ENCODE measurements at regions not wholly inside any gene's neighbourhood (a gene's known extent, or its start where the extent isn't known, plus 50 kb on each side); places are given as distances from the start of the nearest gene placed in this dataset.

DNA sequence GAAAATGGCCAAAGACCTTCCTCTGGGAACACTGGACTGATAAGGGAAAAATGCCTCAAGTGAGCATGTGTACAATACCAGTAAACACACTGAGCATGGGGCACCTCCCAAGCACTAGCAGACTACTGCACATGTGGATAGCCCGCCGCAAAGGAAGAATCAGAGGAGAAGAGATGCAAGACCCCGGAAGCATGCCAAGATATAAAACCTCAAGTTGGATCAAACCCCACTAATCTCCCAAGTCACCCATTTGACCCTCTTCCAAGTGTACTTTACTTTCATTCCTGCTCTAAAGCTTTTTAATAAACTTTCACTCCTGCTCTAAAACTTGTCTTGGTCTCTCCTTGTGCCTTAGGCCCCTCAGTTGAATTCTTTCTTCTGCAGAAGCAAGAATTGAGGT, 121.1 kb upstream of the PLAAT1 start:
- H3K4me1 ChIP-seq (ENCODE audit: control insufficient read depth, insufficient read depth, low read length) = no peaks in the 10 kb centered on the region
- intact Hi-C loops (cut with DNase I) = no loop called here
- DNase-seq = no peak
- ATAC-seq = no peak
- H3K4me3 ChIP-seq (ENCODE audit: low read length) = no peak overlapping the region
- no peaks in the 10 kb centered on the region for H3K27me3 ChIP-seq (ENCODE audit: control insufficient read depth, insufficient read depth)
- H3K27ac ChIP-seq (ENCODE audit: low read length) = no peak overlapping the region
- 75% methylated on average over 3 of the region's 3 CpGs for WGBS
- H3K9me3 ChIP-seq (ENCODE audit: control insufficient read depth, low read length) = no peaks in the 10 kb centered on the region

DNA sequence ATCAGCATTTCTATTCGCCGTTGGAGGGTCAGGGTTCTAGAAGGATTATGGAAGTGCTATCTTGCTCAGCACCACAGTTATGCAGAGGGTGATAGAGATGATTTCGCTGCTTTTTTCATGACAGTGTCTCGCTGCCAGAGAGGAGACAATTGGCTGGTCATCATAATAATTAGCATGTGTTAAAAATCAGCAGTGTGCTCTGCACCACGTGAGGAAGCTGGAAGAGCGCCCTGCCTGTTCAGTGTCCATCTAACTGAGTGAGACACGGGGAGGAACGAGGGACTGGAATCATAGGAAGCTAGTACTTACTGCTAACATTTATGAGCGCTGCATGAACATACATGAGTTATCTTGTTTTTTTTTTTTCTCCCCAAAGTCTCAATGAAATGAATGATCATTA, 116.2 kb upstream of the PLAAT1 start:
- H3K9me3 ChIP-seq (ENCODE audit: control insufficient read depth, low read length) = no peaks in the 10 kb centered on the region
- no peak overlapping the region for H3K4me3 ChIP-seq (ENCODE audit: low read length)
- ATAC-seq = peak in 1 of 2 donors; percentile 60
- H3K27ac ChIP-seq (ENCODE audit: low read length) = no peak overlapping the region
- H3K27me3 ChIP-seq (ENCODE audit: control insufficient read depth, insufficient read depth) = no peaks in the 10 kb centered on the region
- DNase-seq = peak in 1 of 3 donors; percentile 67
- intact Hi-C loops (cut with DNase I) = no loop called here
- no peaks in the 10 kb centered on the region for H3K4me1 ChIP-seq (ENCODE audit: control insufficient read depth, insufficient read depth, low read length)
- 40% methylated on average over 9 of the region's 9 CpGs for WGBS

- H3K4me3 ChIP-seq (ENCODE audit: low read length) = no peak overlapping the region
- ATAC-seq (no peak), DNase-seq (no peak)
- H3K27me3 ChIP-seq (ENCODE audit: control insufficient read depth, insufficient read depth) = no peaks in the 10 kb centered on the region
- no peaks in the 10 kb centered on the region for H3K9me3 ChIP-seq (ENCODE audit: control insufficient read depth, low read length)
- intact Hi-C loops (cut with DNase I) = no loop called here
- WGBS = 80% methylated on average over 4 of the region's 4 CpGs
- H3K27ac ChIP-seq (ENCODE audit: low read length) = no peak overlapping the region
- no peaks in the 10 kb centered on the region for H3K4me1 ChIP-seq (ENCODE audit: control insufficient read depth, insufficient read depth, low read length)
Measured at GRCh38 chr3:193129607-193130006, 111.4 kb upstream of the PLAAT1 start.

DNA sequence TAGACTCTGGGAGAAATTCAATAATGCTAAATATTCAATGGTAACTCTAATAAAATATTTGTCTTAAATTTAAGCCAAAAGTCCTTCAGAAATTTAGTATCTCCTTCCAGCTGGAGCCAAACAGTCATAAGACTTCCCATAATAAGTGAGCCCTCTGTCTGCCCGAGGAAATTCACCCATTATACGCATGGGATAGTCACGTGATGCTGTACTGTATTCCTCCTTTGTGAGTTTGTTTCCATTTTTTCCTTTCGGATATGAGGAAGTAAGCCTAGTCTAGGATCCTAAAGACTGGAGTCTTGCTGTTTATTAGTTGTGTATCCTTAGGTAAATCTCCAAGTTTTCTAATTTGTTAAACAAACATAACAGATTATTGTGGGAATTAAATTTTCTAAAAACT, 110.4 kb upstream of the PLAAT1 start:
- Histone ChIP-seq H3K27me3 (ENCODE audit: control insufficient read depth, insufficient read depth) (no peaks in the 10 kb centered on the region), H3K27ac (ENCODE audit: low read length) (no peak overlapping the region), H3K9me3 (ENCODE audit: control insufficient read depth, low read length) (no peaks in the 10 kb centered on the region), H3K4me3 (ENCODE audit: low read length) (no peak overlapping the region), H3K4me1 (ENCODE audit: control insufficient read depth, insufficient read depth, low read length) (no peaks in the 10 kb centered on the region)
- WGBS = 67% methylated on average over 4 of the region's 4 CpGs
- intact Hi-C loops (cut with DNase I) = no loop called here
- DNase-seq (no peak), ATAC-seq (no peak)

GRCh38 chr3:193132241-193132640, 108.8 kb upstream of the PLAAT1 start:
- no peak for ATAC-seq
- WGBS = 65% methylated on average over 2 of the region's 2 CpGs
- DNase-seq = no peak
- no peaks in the 10 kb centered on the region for H3K4me1 ChIP-seq (ENCODE audit: control insufficient read depth, insufficient read depth, low read length)
- no peaks in the 10 kb centered on the region for H3K27me3 ChIP-seq (ENCODE audit: control insufficient read depth, insufficient read depth)
- H3K27ac ChIP-seq (ENCODE audit: low read length) = no peak overlapping the region
- no peaks in the 10 kb centered on the region for H3K9me3 ChIP-seq (ENCODE audit: control insufficient read depth, low read length)
- intact Hi-C loops (cut with DNase I) = no loop called here
- H3K4me3 ChIP-seq (ENCODE audit: low read length) = no peak overlapping the region

- Histone ChIP-seq H3K9me3 (ENCODE audit: control insufficient read depth, low read length) (no peaks in the 10 kb centered on the region), H3K4me1 (ENCODE audit: control insufficient read depth, insufficient read depth, low read length) (no peaks in the 10 kb centered on the region), H3K27me3 (ENCODE audit: control insufficient read depth, insufficient read depth) (no peaks in the 10 kb centered on the region), H3K4me3 (ENCODE audit: low read length) (no peak overlapping the region), H3K27ac (ENCODE audit: low read length) (no peak overlapping the region)
- 42% methylated on average over 4 of the region's 4 CpGs for WGBS
- intact Hi-C loops (cut with DNase I) = no loop called here
- ATAC-seq (no peak), DNase-seq (no peak)
Measured at GRCh38 chr3:193132964-193133363, 108.1 kb upstream of the PLAAT1 start.

GRCh38 chr3:193134856-193135255, 106.2 kb upstream of the PLAAT1 start:
- intact Hi-C loops (cut with DNase I) = no loop called here
- Histone ChIP-seq H3K9me3 (ENCODE audit: control insufficient read depth, low read length) (no peaks in the 10 kb centered on the region), H3K4me1 (ENCODE audit: control insufficient read depth, insufficient read depth, low read length) (no peaks in the 10 kb centered on the region), H3K27ac (ENCODE audit: low read length) (no peak overlapping the region), H3K27me3 (ENCODE audit: control insufficient read depth, insufficient read depth) (no peaks in the 10 kb centered on the region), H3K4me3 (ENCODE audit: low read length) (no peak overlapping the region)
- DNase-seq (peak in 1 of 3 donors; percentile 18), ATAC-seq (peak in 1 of 2 donors; percentile 85)
- WGBS = 29% methylated on average over 5 of the region's 5 CpGs

DNA sequence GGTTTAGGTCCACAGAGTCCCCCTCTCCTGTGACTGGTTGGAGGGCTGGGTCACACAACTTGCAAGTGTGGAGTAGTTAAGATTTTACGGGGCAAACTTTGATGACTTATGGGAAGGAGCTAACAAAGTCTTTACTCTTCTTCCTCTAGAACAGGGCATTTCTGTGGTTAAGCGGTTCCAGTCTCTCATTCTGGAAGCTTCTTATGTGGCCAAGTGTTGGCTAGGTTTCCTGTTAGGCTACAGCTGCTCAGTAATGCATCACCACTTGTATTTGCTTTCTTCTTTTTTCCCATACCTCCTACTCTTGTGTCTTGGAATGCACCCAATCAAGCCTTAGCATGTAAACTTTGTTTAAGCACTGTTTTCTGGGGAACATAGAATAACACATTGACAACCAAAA, 100.6 kb upstream of the PLAAT1 start:
- no peaks in the 10 kb centered on the region for H3K4me1 ChIP-seq (ENCODE audit: control insufficient read depth, insufficient read depth, low read length)
- H3K27ac ChIP-seq (ENCODE audit: low read length) = no peak overlapping the region
- no peaks in the 10 kb centered on the region for H3K9me3 ChIP-seq (ENCODE audit: control insufficient read depth, low read length)
- H3K27me3 ChIP-seq (ENCODE audit: control insufficient read depth, insufficient read depth) = no peaks in the 10 kb centered on the region
- intact Hi-C loops (cut with DNase I) = no loop called here
- DNase-seq = no peak
- ATAC-seq = no peak
- WGBS = 87% methylated on average over 2 of the region's 2 CpGs
- no peak overlapping the region for H3K4me3 ChIP-seq (ENCODE audit: low read length)

GRCh38 chr3:193145248-193145647, 95.8 kb upstream of the PLAAT1 start:
- DNase-seq (no peak), ATAC-seq (no peak)
- 64% methylated on average over 3 of the region's 3 CpGs for WGBS
- Histone ChIP-seq H3K4me3 (ENCODE audit: low read length) (no peak overlapping the region), H3K4me1 (ENCODE audit: control insufficient read depth, insufficient read depth, low read length) (peaks cover 5% of the 10 kb centered on the region), H3K27ac (ENCODE audit: low read length) (no peak overlapping the region), H3K27me3 (ENCODE audit: control insufficient read depth, insufficient read depth) (no peaks in the 10 kb centered on the region), H3K9me3 (ENCODE audit: control insufficient read depth, low read length) (no peaks in the 10 kb centered on the region)
- intact Hi-C loops (cut with DNase I) = no loop called here

DNA sequence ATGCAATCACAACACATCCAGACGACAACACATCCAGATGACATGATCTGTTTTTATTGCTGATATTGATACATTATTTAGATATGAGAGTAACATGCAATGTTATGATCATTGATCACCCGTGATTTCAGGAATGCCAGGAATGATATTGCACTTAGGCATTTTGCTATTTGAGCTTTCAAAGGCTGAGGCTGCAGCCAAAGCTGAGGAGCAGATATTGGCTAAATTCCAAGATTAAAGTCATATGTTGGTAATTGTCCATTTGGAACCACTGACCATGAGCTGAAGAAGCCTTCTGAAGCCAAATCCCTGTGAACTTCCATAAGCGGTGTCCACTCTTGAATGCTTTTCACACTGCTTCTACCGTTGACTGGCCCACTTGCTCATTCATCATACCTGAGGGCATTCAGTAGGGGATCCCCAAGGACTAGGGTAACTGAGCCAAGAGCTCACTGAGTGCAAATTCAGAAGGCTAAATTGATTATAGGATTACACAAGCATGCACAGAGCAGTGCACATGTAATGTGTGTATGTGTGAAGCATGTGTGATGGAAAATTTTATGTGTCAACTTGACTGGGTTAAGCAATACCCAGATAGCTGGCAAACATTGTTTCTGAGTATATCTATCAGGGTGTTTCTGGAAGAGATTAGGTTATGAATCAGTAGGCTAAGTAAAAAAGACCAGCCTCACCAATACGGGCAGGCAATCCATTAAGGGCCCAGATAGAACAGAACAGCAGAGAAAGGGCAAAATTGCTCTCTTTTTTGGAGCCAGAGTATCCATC, 92.1 kb upstream of the PLAAT1 start:
- Histone ChIP-seq H3K27ac (ENCODE audit: low read length) (no peak overlapping the region), H3K27me3 (ENCODE audit: control insufficient read depth, insufficient read depth) (no peaks in the 10 kb centered on the region), H3K9me3 (ENCODE audit: control insufficient read depth, low read length) (no peaks in the 10 kb centered on the region), H3K4me1 (ENCODE audit: control insufficient read depth, insufficient read depth, low read length) (peaks cover 5% of the 10 kb centered on the region), H3K4me3 (ENCODE audit: low read length) (no peak overlapping the region)
- intact Hi-C loops (cut with DNase I) = no loop called here
- WGBS = 44% methylated on average over 5 of the region's 5 CpGs
- ATAC-seq (peak in 1 of 2 donors; percentile 46), DNase-seq (no peak)

- Histone ChIP-seq H3K4me3 (ENCODE audit: low read length) (no peak overlapping the region), H3K27me3 (ENCODE audit: control insufficient read depth, insufficient read depth) (no peaks in the 10 kb centered on the region), H3K27ac (ENCODE audit: low read length) (no peak overlapping the region), H3K4me1 (ENCODE audit: control insufficient read depth, insufficient read depth, low read length) (peaks cover 5% of the 10 kb centered on the region), H3K9me3 (ENCODE audit: control insufficient read depth, low read length) (no peaks in the 10 kb centered on the region)
- intact Hi-C loops (cut with DNase I) = no loop called here
- ATAC-seq = no peak
- no peak for DNase-seq
- 84% methylated on average over 2 of the region's 2 CpGs for WGBS
Measured at GRCh38 chr3:193149998-193150397, 91.0 kb upstream of the PLAAT1 start.

Measured in right cardiac atrium (tissue), 5 donors.